KMS-11 (cell line): ENCODE measurements at regions not wholly inside any gene's neighbourhood (a gene's known extent, or its start where the extent isn't known, plus 50 kb on each side); places are given as distances from the start of the nearest gene placed in this dataset.

Experiments used
- H2AFZ ChIP-seq: fragments of 200-600 bp; sonication (generic); 2 replicates; pipeline ENCODE4 v1.6.1; 2016; ENCODE audit warnings: antibody characterized with exemption, mixed run types, low read depth
- H3K27ac ChIP-seq: fragments of 200-600 bp; sonication (generic); 2 replicates; pipeline ENCODE4 v1.6.1; 2016; ENCODE audit warnings: mild to moderate bottlenecking, mixed run types
- H3K27me3 ChIP-seq: fragments of 200-600 bp; sonication (generic); 2 replicates; pipeline ENCODE4 v1.6.1; 2017; ENCODE audit warnings: mild to moderate bottlenecking, low read depth, mixed run types, moderate library complexity; ENCODE audit not compliant: insufficient read depth
- H3K36me3 ChIP-seq: fragments of 200-600 bp; sonication (generic); 2 replicates; pipeline ENCODE4 v1.6.1; 2017; ENCODE audit warnings: mild to moderate bottlenecking, mixed run types; ENCODE audit not compliant: insufficient read depth
- H3K4me1 ChIP-seq: fragments of 200-600 bp; sonication (generic); 2 replicates; pipeline ENCODE4 v1.6.1; 2016; ENCODE audit warnings: mild to moderate bottlenecking, low read depth, mixed run types; ENCODE audit not compliant: poor library complexity, severe bottlenecking
- H3K4me2 ChIP-seq: fragments of 200-600 bp; sonication (generic); 2 replicates; pipeline ENCODE4 v1.7.0; 2016; ENCODE audit warnings: mild to moderate bottlenecking, mixed run types
- H3K4me3 ChIP-seq: fragments of 200-600 bp; sonication (generic); IDR thresholded peaks from 2 replicates; pipeline ENCODE4 v1.6.1; 2017; ENCODE audit warnings: low read depth, low read length, mixed read lengths; ENCODE audit not compliant: insufficient read depth
- H3K79me2 ChIP-seq: fragments of 200-600 bp; sonication (generic); 2 replicates; pipeline ENCODE4 v1.6.1; 2016; ENCODE audit warnings: low read depth, mixed run types; ENCODE audit not compliant: insufficient read depth
- H3K9ac ChIP-seq: fragments of 200-600 bp; sonication (generic); 2 replicates; pipeline ENCODE4 v1.6.1; 2016; ENCODE audit warnings: mild to moderate bottlenecking, mixed run types
- H4K20me1 ChIP-seq: fragments of 200-600 bp; sonication (generic); 2 replicates; pipeline ENCODE4 v1.6.1; 2016; ENCODE audit warnings: mild to moderate bottlenecking, mixed run types; ENCODE audit not compliant: insufficient read depth
- TF ChIP-seq, protein P1 (sequence below): fragments of 200-600 bp; sonication (generic); conservative IDR thresholded peaks from 2 replicates; pipeline ENCODE4 v1.6.1; 2017; ENCODE audit warnings: low read depth, mild to moderate bottlenecking, antibody characterized with exemption, low read length, moderate library complexity, mixed read lengths

DNA sequence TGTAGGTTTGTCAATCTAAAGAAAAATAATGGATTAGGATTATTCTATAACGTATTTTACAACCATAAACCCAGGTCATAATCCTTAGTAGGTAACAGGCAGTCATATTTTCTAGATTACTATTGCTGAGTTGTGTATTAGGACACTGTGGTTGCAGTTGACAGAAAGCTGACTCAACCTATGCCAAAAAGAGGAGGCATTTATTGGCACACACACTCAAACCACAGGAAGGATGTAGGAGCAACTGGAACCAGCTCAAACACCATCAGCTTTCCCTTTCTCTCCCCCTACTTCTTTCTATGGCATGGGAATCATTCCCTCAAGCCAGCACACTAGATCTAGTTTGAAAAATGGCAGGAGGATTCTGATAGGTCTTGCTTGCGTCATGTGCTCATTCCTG is 136.4 kb upstream of the FAM9C start:
- TF ChIP-seq, protein P1, sequence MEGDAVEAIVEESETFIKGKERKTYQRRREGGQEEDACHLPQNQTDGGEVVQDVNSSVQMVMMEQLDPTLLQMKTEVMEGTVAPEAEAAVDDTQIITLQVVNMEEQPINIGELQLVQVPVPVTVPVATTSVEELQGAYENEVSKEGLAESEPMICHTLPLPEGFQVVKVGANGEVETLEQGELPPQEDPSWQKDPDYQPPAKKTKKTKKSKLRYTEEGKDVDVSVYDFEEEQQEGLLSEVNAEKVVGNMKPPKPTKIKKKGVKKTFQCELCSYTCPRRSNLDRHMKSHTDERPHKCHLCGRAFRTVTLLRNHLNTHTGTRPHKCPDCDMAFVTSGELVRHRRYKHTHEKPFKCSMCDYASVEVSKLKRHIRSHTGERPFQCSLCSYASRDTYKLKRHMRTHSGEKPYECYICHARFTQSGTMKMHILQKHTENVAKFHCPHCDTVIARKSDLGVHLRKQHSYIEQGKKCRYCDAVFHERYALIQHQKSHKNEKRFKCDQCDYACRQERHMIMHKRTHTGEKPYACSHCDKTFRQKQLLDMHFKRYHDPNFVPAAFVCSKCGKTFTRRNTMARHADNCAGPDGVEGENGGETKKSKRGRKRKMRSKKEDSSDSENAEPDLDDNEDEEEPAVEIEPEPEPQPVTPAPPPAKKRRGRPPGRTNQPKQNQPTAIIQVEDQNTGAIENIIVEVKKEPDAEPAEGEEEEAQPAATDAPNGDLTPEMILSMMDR, result no peak
- Histone ChIP-seq H3K9ac (no peak overlapping the region), H3K36me3 (no peaks in the 10 kb centered on the region), H3K27ac (no peak overlapping the region), H3K27me3 (no peaks in the 10 kb centered on the region), H2AFZ (no peak overlapping the region), H3K4me3 (no peak overlapping the region), H3K4me1 (no peaks in the 10 kb centered on the region), H4K20me1 (no peaks in the 10 kb centered on the region), H3K4me2 (no peak overlapping the region), H3K79me2 (no peaks in the 10 kb centered on the region)

DNA sequence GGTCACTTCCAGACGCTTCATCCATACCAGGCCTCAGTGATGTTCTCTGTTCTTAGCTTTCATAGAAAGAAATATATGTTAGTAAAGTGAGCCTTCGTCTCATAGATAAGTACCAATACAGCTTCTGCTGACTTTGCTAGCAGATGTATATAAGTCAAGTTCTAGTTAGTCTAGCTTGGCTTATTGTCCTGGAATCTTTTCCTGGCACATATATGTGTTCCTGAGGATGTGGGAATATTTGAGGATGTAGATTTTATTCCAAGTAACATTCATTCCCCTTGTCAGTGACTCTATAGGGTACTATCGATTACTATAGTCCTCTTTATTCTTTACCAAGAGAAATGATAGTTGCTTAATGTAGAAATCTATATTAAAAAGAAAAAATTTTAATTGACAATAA is 135.2 kb upstream of the FAM9C start:
- Histone ChIP-seq H3K4me3 (no peak overlapping the region), H2AFZ (no peak overlapping the region), H3K4me2 (no peak overlapping the region), H3K9ac (no peak overlapping the region), H4K20me1 (no peaks in the 10 kb centered on the region), H3K36me3 (no peaks in the 10 kb centered on the region), H3K27ac (no peak overlapping the region), H3K27me3 (no peaks in the 10 kb centered on the region), H3K79me2 (no peaks in the 10 kb centered on the region), H3K4me1 (no peaks in the 10 kb centered on the region)
- TF ChIP-seq, protein P1, result no peak

DNA sequence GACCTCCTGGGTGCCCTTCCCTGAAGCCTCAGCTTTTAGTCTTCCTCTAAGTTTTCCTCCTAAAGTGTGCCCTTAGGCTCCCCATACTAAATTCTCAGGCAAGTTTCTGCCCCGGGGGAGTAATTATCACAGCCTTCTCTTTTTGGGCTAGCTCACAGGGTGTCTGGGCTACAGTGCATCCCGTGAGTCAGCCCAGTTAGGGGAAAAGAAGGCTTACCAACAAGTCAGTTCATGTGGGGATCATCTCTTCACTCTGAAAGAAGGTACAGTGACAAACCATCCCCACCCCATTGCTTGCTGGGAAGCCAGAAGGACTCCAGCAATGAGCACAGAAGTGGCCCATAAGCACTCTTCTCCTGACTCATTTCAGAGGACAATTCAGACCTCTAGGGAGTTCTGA is 134.7 kb upstream of the FAM9C start:
- H3K27me3 ChIP-seq, result no peaks in the 10 kb centered on the region
- TF ChIP-seq, protein P1, result no peak
- H2AFZ ChIP-seq, result no peak overlapping the region
- no peaks in the 10 kb centered on the region for H3K36me3 ChIP-seq
- H3K27ac ChIP-seq, result no peak overlapping the region
- H4K20me1 ChIP-seq, result no peaks in the 10 kb centered on the region
- no peaks in the 10 kb centered on the region for H3K4me1 ChIP-seq
- no peak overlapping the region for H3K4me2 ChIP-seq
- no peak overlapping the region for H3K9ac ChIP-seq
- H3K79me2 ChIP-seq, result no peaks in the 10 kb centered on the region
- H3K4me3 ChIP-seq, result no peak overlapping the region

DNA sequence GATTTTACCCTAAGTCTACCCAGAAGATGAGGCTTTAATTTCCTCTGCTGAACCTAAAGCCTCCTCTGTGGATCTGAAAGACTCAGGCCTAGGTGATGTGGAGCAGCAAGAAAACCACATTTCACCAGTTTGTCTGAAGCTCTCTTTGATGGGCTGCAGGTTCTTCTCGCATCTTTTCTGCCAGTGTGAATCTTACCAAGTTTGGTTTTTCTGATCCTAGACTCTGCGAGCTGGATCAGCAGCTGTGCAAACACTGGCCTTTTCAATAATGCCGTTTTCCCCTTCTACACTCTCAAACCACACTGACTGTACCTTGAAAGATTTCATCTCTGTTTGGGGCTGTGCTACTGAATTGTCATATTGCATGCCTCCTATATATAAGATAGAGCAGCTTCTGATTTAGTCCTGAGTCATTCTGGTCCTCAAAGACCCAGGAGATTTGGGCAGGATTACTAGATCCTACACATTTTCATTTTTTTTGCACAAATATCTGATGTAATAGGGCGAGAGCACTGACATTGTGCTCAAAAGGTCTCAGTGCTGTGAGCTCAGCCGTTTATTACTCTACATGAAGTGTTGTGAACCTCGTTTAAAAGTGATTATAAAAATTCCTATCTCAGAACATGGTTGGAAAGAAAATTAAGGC is 133.6 kb upstream of the FAM9C start:
- no peaks in the 10 kb centered on the region for H3K36me3 ChIP-seq
- no peak overlapping the region for H3K4me3 ChIP-seq
- H3K4me2 ChIP-seq, result no peak overlapping the region
- H2AFZ ChIP-seq, result no peak overlapping the region
- H3K79me2 ChIP-seq, result no peaks in the 10 kb centered on the region
- H3K4me1 ChIP-seq, result no peaks in the 10 kb centered on the region
- no peaks in the 10 kb centered on the region for H3K27me3 ChIP-seq
- TF ChIP-seq, protein P1, result no peak
- H4K20me1 ChIP-seq, result no peaks in the 10 kb centered on the region
- no peak overlapping the region for H3K9ac ChIP-seq
- no peak overlapping the region for H3K27ac ChIP-seq
